ENCODE measurements at regions not wholly inside any gene's neighbourhood (a gene's known extent, or its start where the extent isn't known, plus 50 kb on each side); places are given as distances from the start of the nearest gene placed in this dataset.
"Not testable (repeated sequence)": the region's sequence is repeated elsewhere in the genome, so short reads cannot be mapped to it uniquely, and the experiment has no call there.

DNA sequence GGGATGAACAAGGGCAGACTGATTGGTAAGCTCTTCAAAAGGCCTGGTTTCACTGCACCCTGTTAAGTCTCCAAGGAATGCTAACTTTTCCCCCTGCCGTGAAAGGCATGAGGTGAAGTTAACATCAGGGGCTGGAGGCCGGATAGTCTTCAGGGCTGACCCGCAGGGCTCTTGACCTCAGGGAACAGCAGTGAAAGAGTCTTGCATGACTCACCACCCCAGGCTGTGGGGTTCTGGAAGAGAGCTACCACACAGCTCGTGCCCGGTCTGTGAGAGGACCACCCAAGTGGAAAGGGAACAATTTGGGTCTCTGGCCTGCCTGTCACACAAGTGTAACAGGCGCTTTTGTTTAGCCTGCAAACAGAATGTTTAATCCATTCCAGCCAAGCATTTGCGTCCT, 504.9 kb downstream of the EDEM1 start:
- no peak for DNase-seq (ENCODE audit: low read depth)

GRCh38 chr3:5694266-5694665, 506.8 kb downstream of the EDEM1 start:
- DNase-seq (ENCODE audit: low read depth): no peak

GRCh38 chr3:5698851-5699250, 511.3 kb downstream of the EDEM1 start:
- DNase-seq (ENCODE audit: low read depth): no peak

DNA sequence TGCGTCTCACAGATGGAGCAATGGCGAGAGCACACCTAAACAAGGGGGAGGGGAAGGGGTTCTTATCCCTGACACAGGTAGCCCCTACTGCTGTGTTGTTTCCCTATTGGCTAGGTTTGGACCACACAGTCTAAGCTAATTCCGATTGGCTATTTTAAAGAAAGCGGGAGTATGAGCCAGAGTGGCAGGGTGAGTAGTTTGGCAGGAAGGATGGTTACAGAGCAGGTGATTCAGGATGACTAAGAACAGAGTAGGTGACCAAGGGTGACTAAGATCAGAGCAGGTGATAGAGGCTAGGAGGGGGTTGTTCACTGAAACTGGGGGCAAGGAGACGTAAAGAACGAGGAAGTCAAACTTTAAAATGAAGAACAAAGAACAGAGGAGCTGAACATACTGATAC, 511.8 kb downstream of the EDEM1 start:
- no peak for DNase-seq (ENCODE audit: low read depth)

GRCh38 chr3:5699811-5700210, 512.3 kb downstream of the EDEM1 start:
- no peak for DNase-seq (ENCODE audit: low read depth)

GRCh38 chr3:5701005-5701404, 513.5 kb downstream of the EDEM1 start:
- not testable (repeated sequence) for DNase-seq (ENCODE audit: low read depth)

DNA sequence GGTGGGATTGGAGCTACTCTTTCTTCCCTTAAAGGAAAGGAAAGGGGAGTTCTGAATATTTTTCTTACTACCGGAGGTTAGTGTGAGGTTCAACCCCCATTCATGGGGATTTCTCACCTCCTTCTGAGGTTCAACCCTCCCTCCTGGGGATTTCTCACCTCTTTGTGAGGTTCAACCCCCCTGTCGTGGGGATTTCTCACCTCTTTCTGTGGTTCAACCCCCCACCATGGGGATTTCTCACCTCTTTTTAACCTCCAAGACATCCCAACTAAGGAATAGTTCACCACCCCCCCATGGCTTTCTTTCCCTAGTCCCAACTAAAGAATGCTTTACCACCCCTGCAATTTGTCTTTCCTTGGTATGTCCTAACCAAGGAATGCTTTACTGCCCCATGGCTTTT, 520.3 kb downstream of the EDEM1 start:
- DNase-seq (ENCODE audit: low read depth): no peak

- no peak for DNase-seq (ENCODE audit: low read depth)
Observed at GRCh38 chr3:5709714-5710113, 522.2 kb downstream of the EDEM1 start.

- DNase-seq (ENCODE audit: low read depth): no peak
Observed at GRCh38 chr3:5710718-5711117, 523.2 kb downstream of the EDEM1 start.

DNA sequence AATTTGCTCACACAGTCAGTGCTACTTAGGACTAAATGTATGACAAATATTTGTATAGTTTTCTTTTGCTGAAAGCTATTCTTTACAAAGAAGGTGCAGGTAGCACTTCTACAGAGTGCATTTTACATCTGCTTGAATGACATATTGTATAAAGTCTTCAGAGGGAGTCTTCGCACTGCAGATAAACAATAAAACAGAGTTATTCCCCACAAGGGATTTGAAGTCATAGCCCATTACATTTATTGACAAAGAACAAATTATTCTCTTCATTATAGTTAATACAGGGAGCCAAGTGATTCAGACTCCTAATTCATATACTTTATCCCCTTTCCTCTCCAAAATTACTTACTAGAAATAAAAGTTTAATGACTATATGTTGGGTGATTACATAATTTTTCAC, 529.7 kb downstream of the EDEM1 start:
- no peak for DNase-seq (ENCODE audit: low read depth)

DNA sequence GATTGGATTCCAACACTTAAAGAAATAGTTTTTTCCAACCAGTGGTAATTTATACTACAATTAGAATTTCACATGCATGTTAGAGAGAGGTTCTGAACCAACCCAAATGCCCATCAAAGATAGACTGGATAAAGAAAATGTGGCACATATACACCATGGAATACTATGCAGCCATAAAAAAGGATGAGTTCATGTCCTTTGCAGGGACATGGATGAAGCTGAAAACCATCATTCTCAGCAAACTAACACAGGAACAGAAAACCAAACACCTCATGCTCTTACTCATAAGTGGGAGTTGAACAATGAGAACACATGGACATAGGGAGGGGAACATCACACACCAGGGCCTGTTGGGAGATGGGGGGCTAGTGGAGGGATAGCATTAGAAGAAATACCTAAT, 532.2 kb downstream of the EDEM1 start:
- DNase-seq (ENCODE audit: low read depth): not testable (repeated sequence)

- DNase-seq (ENCODE audit: low read depth): no peak
Observed at GRCh38 chr3:5725801-5726200, 538.3 kb downstream of the EDEM1 start.

DNA sequence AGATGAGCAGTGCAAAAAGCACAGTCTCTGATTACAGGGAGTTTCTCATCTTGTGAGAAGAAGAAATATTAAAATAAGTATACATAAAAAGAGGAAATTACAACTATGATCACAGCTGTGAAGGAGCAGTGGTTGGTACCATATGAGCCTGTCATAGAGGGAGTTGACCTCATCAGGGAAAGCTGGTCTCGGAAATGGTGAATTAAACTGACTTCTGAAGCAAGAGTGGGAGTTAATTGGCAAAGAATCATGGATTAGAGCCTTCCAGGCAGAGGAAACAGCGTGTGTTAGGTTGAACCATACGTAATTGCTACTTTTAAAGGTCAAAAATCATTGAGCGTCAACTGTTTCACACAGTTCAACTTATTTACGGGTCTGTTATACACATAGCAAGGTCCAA, 539.1 kb downstream of the EDEM1 start:
- DNase-seq (ENCODE audit: low read depth): no peak

GRCh38 chr3:5727743-5728484, 540.4 kb downstream of the EDEM1 start:
- DNase-seq (ENCODE audit: low read depth): no peak

DNA sequence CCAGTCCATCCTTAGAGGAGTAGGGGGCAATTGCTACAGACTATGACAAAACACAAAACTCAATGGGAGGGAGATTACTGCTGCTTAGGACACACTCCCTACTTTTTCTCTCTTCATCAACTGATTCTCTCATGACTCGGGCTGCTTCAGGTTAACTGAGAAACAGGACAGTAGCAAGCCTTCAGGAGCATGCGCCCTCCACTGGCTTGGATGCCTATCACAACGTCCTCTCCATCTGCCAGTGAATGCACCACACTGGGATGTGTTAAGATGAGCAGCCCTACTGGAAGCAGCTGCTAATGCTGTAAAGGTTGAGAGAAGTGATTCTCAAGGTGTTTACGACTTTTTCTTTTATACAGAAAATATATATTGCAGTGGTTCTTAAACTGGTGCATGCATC, 542.3 kb downstream of the EDEM1 start:
- no peak for DNase-seq (ENCODE audit: low read depth)

DNA sequence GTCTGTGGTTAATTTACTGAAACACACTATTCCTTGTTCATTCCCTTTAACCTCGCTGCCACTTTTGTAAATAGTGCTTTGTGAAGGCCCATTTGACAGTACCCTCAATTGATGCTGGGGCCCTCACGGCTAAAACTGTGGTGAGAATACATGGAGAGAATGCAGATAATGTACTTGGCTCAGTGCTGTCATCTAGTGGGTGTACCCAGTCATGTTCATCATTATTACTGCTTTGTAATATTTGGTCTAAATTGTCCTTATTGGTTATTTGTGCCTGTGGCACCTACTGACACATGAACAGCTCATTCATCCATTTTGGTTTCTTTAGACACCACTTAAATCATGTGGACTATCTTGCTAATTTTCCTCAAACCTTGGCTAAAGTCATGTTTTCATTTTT, 543.6 kb downstream of the EDEM1 start:
- no peak for DNase-seq (ENCODE audit: low read depth)

- DNase-seq (ENCODE audit: low read depth): no peak
Observed at GRCh38 chr3:5732081-5732480, 544.6 kb downstream of the EDEM1 start.

GRCh38 chr3:5733995-5734394, 546.5 kb downstream of the EDEM1 start:
- DNase-seq (ENCODE audit: low read depth): no peak

GRCh38 chr3:5735896-5736295, 548.4 kb downstream of the EDEM1 start:
- DNase-seq (ENCODE audit: low read depth): no peak

DNA sequence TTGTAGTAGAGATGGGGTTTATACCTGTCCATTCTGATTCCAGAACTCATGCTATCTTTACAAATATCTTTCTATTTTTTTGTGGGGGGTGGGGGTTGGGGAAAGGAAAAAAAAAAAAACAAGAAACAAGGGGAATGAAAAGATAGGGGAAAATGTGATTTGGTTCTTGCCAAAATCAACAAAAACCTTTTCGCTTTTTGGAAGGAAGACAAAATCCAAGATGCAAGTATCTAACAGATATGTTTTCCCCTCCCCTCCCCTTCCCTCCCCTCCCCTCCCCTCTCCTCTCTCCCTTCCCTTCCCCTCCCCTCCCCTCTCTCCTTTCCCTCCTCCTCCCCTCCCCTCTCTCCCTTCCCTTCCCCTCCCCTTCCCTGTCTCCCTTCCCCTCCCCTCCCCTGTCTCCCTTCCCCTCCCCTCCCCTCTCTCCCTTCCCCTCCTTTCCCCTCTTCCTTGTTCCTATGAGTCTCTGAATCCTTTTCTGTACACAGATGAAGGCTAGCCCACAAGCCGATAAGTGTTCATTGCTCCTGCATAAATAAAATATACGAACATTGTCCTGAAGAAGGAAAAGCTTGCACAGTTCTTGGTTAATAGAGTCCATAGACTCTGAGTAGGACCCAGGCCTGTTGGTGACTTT, 551.9 kb downstream of the EDEM1 start:
- no peak for DNase-seq (ENCODE audit: low read depth)

DNA sequence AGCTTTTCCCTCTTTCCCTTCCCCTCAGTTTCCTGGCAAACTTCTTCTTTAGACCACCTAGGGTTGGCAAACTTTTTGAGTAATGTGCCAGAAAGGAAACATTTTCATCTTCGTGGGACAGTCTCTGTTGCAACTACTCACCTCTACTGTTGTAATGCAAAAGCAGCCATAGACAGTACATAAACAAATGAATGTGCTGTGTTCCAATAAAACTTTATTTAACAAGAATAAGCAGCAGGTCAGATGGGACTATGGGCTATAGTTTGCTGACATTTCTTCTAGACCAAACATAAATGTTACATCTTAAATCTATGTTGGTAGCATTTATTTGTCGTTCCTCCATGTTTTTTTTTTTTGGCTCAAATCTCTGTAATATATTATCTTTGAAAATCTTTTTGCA, 552.4 kb downstream of the EDEM1 start:
- no peak for DNase-seq (ENCODE audit: low read depth)

GRCh38 chr3:5741017-5741416, 553.5 kb downstream of the EDEM1 start:
- DNase-seq (ENCODE audit: low read depth): no peak

DNA sequence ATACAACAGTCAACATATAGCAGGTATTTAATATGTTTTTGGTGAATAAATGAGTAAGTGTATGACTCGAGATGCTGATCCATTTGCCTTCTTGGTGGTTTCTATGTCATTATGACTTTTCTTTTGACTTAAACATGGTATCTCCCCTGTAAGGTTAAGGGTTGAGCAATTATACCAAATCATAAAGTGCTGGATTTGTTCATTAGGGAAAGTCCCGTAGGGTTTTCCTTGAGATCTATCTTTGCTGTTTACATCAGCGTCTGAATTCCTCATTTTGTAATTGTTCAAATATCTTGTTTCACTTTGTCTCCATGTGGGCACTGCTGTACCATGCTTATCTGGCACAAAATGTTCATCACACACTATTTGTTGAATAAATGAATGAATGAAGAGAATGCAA, 562.6 kb downstream of the EDEM1 start:
- DNase-seq (ENCODE audit: low read depth): no peak
